Liver (tissue), 8 donors: ENCODE measurements at regions not wholly inside any gene's neighbourhood (a gene's known extent, or its start where the extent isn't known, plus 50 kb on each side); places are given as distances from the start of the nearest gene placed in this dataset.

Source experiments
- DNase-seq: peaks from one replicate; pipeline ENCODE4 v3.0.0-alpha.2; 2017; ENCODE audit warnings: low spot score
- H3K27ac ChIP-seq, 2 donors: one replicate each; pipeline ENCODE4 v1.7.0; 2013; ENCODE audit warnings: inconsistent platforms in 2 of 2, low read length in 2 of 2, control low read depth in 1 of 2, low read depth in 1 of 2, mild to moderate bottlenecking in 1 of 2
- H3K27me3 ChIP-seq, 4 donors: one replicate each; pipeline versions ENCODE4 v1.6.1 to v1.7.0; 2013; ENCODE audit warnings: low read length in 3 of 4, inconsistent platforms in 1 of 4, mild to moderate bottlenecking in 1 of 4, moderate library complexity in 1 of 4; ENCODE audit not compliant: control insufficient read depth in 4 of 4, insufficient read depth in 4 of 4
- H3K36me3 ChIP-seq, 4 donors: one replicate each; pipeline versions ENCODE4 v1.6.1 to v1.7.0; 2013; ENCODE audit warnings: low read length in 3 of 4, mild to moderate bottlenecking in 3 of 4, low read depth in 1 of 4, moderate library complexity in 1 of 4; ENCODE audit not compliant: control insufficient read depth in 4 of 4, insufficient read depth in 3 of 4
- H3K4me1 ChIP-seq, 4 donors: one replicate each; pipeline versions ENCODE4 v1.6.1 to v1.7.0; 2013; ENCODE audit warnings: low read length in 3 of 4, mild to moderate bottlenecking in 3 of 4, moderate library complexity in 1 of 4; ENCODE audit not compliant: control insufficient read depth in 4 of 4, insufficient read depth in 4 of 4
- H3K4me3 ChIP-seq, 3 donors: one replicate each; pipeline versions ENCODE4 v1.6.1 to v1.7.0; 2013; ENCODE audit warnings: low read length in 3 of 3, control low read depth in 1 of 3, low read depth in 1 of 3, mild to moderate bottlenecking in 1 of 3
- H3K9ac ChIP-seq, 2 donors: one replicate each; pipeline ENCODE4 v1.7.0; 2013; ENCODE audit warnings: low read length in 2 of 2, mild to moderate bottlenecking in 2 of 2, moderate library complexity in 2 of 2, control low read depth in 1 of 2, low read depth in 1 of 2
- H3K9me3 ChIP-seq, 4 donors: one replicate each; pipeline versions ENCODE4 v1.6.1 to v1.7.0; 2013; ENCODE audit warnings: low read length in 3 of 4; ENCODE audit not compliant: control insufficient read depth in 4 of 4
- CTCF ChIP-seq: fragments of 150-350 bp; IDR thresholded peaks from 2 replicates; pipeline ENCODE4 v1.5.1; 2017; ENCODE audit warnings: improper control_type of control experiment, low read depth, low read length; ENCODE audit not compliant: missing input control
- EGR1 ChIP-seq, 2 donors: IDR thresholded peaks; 2 replicates each; pipeline ENCODE4 v1.6.1; 2016 to 2018; ENCODE audit warnings: antibody characterized with exemption in 2 of 2, low read depth in 2 of 2
- FOXA2 ChIP-seq: IDR thresholded peaks from 2 replicates; pipeline ENCODE4 v1.6.1; 2016; ENCODE audit warnings: antibody characterized with exemption
- HNF4A ChIP-seq, 2 donors: conservative IDR thresholded peaks; 2 replicates each; pipeline ENCODE4 v1.6.1; 2016; ENCODE audit warnings: antibody characterized with exemption in 2 of 2, mild to moderate bottlenecking in 2 of 2
- JUND ChIP-seq, 2 donors: IDR thresholded peaks; 2 replicates each; pipeline ENCODE4 v1.6.1; 2016; ENCODE audit warnings: antibody characterized with exemption in 2 of 2
- NR2F2 ChIP-seq: IDR thresholded peaks from 2 replicates; pipeline ENCODE4 v1.6.1; 2016; ENCODE audit warnings: antibody characterized with exemption
- REST ChIP-seq: IDR thresholded peaks from 2 replicates; pipeline ENCODE4 v1.6.1; 2016; ENCODE audit warnings: antibody characterized with exemption, mild to moderate bottlenecking
- RXRA ChIP-seq, 2 donors: IDR thresholded peaks; 2 replicates each; pipeline ENCODE4 v1.6.1; 2017 to 2018; ENCODE audit warnings: antibody characterized with exemption in 2 of 2, mild to moderate bottlenecking in 1 of 2
- SP1 ChIP-seq: IDR thresholded peaks from 2 replicates; pipeline ENCODE4 v1.6.1; 2018; ENCODE audit warnings: antibody characterized with exemption, mild to moderate bottlenecking
- TAF1 ChIP-seq: conservative IDR thresholded peaks from 2 replicates; pipeline ENCODE4 v1.6.1; 2016; ENCODE audit warnings: antibody characterized with exemption, mild to moderate bottlenecking
- ZBTB33 ChIP-seq: IDR thresholded peaks from 2 replicates; pipeline ENCODE4 v1.6.1; 2016; ENCODE audit warnings: antibody characterized with exemption
- WGBS: extraction: QIAGEN DNeasy Blood & Tissue Kit; methylation state at CpG from one replicate; pipeline ENCODE4 v1.1.7; 2013; 5-methylcytosine and 5-hydroxymethylcytosine counted together
- TF ChIP-seq, protein P1 (sequence below): IDR thresholded peaks from 2 replicates; pipeline ENCODE4 v1.6.1; 2016; ENCODE audit warnings: antibody characterized with exemption
- donor health status: healthy.
- donor health status: healthy.
- donor health status: healthy.
- donor health status: healthy.
- donor health status: healthy.

- Histone ChIP-seq H3K9me3 (no peaks in the 10 kb centered on the region), H3K27me3 (no peaks in the 10 kb centered on the region), H3K9ac (no peak overlapping the region), H3K4me3 (no peak overlapping the region), H3K27ac (no peak overlapping the region), H3K36me3 (no peaks in the 10 kb centered on the region), H3K4me1 (no peaks in the 10 kb centered on the region)
- DNase-seq, result no peak
- TF ChIP-seq CTCF (no peak), TAF1 (no peak), FOXA2 (no peak), HNF4A (conservative IDR thresholded peaks at IDR 0.05) (no peak), RXRA (IDR thresholded peaks at IDR 0.05) (no peak), EGR1 (IDR thresholded peaks at IDR 0.05; ENCODE audit: low read depth in 2 of 2) (no peak), ZBTB33 (no peak), NR2F2 (no peak), JUND (IDR thresholded peaks at IDR 0.05) (no peak)
- TF ChIP-seq, protein P1, sequence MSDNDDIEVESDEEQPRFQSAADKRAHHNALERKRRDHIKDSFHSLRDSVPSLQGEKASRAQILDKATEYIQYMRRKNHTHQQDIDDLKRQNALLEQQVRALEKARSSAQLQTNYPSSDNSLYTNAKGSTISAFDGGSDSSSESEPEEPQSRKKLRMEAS, result no peak
- WGBS, result 42% methylated on average over 1 of the region's 1 CpG
These were observed 359.4 kb downstream of the MZT1 start for GRCh38 chr13:72368031-72368430.

DNA sequence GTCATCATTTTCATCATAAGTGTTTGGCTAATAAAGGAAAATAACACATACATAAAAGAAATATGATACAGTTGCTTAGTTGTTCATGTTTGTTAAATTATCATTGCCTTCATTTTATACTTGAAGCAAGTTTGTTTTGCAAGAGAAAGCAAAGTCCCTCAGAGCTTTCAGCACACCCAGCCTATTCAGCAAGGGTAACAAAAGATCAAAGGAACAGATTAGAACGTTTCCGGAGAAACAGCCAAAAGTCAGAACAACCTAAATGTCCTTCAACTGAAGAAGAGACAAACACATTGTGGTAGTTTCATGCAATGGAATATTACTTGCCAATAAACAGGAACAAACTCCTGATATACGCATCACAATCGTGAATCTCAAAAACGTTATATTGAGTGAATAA lies 380.7 kb downstream of the MZT1 start:
- Histone ChIP-seq H3K9ac (no peak overlapping the region), H3K9me3 (no peaks in the 10 kb centered on the region), H3K4me3 (no peak overlapping the region), H3K4me1 (no peaks in the 10 kb centered on the region), H3K27ac (no peak overlapping the region), H3K27me3 (no peaks in the 10 kb centered on the region), H3K36me3 (no peaks in the 10 kb centered on the region)
- no peak for DNase-seq
- 66% methylated on average over 5 of the region's 5 CpGs for WGBS
- TF ChIP-seq REST (no peak), EGR1 (IDR thresholded peaks at IDR 0.05; ENCODE audit: low read depth in 2 of 2) (no peak), SP1 (no peak), CTCF (no peak)
